HUDEP-2 (cell line): ENCODE measurements at regions not wholly inside any gene's neighbourhood (a gene's known extent, or its start where the extent isn't known, plus 50 kb on each side); places are given as distances from the start of the nearest gene placed in this dataset.

Source experiments
- DNase-seq, 76 experiments: peaks; one replicate each; lab custom pipeline; 2025; ENCODE audit not compliant: unreplicated experiment in 76 of 76; lab: John Stamatoyannopoulos, UW

GRCh38 chr14:101480747-101481530 is 80.4 kb upstream of the DIO3 start:
- DNase-seq: no peak

GRCh38 chr14:101481557-101481956 is 79.7 kb upstream of the DIO3 start:
- DNase-seq: no peak

GRCh38 chr14:101482066-101482465 is 79.2 kb upstream of the DIO3 start:
- no peak for DNase-seq

GRCh38 chr14:101483829-101484228 is 77.5 kb upstream of the DIO3 start:
- no peak for DNase-seq

- DNase-seq: no peak
Measured at GRCh38 chr14:101489092-101489760, 72.1 kb upstream of the DIO3 start.

GRCh38 chr14:101490771-101491170 is 70.5 kb upstream of the DIO3 start:
- DNase-seq: no peak

GRCh38 chr14:101491841-101492240 is 69.5 kb upstream of the DIO3 start:
- no peak for DNase-seq

- DNase-seq: no peak
Measured at GRCh38 chr14:101492716-101493115, 68.6 kb upstream of the DIO3 start.

GRCh38 chr14:101494826-101495225 is 66.5 kb upstream of the DIO3 start:
- no peak for DNase-seq

- DNase-seq: no peak
Measured at GRCh38 chr14:101495284-101495683, 66.0 kb upstream of the DIO3 start.

- no peak for DNase-seq
Measured at GRCh38 chr14:101495827-101496775, 65.2 kb upstream of the DIO3 start.

GRCh38 chr14:101496776-101497683 is 64.3 kb upstream of the DIO3 start:
- no peak for DNase-seq

GRCh38 chr14:101497684-101498525 is 63.4 kb upstream of the DIO3 start:
- DNase-seq: no peak

GRCh38 chr14:101498526-101498860 is 62.8 kb upstream of the DIO3 start:
- DNase-seq: no peak

- DNase-seq: no peak
Measured at GRCh38 chr14:101499080-101499479, 62.2 kb upstream of the DIO3 start.

- DNase-seq: no peak
Measured at GRCh38 chr14:101499513-101499912, 61.8 kb upstream of the DIO3 start.

- DNase-seq: no peak
Measured at GRCh38 chr14:101500061-101500460, 61.2 kb upstream of the DIO3 start.

GRCh38 chr14:101500681-101501080 is 60.6 kb upstream of the DIO3 start:
- no peak for DNase-seq

- DNase-seq: no peak
Measured at GRCh38 chr14:101501341-101501740, 60.0 kb upstream of the DIO3 start.
